OCI-LY7 (cell line): ENCODE measurements at regions not wholly inside any gene's neighbourhood (a gene's known extent, or its start where the extent isn't known, plus 50 kb on each side); places are given as distances from the start of the nearest gene placed in this dataset.

ENCODE experiments used
- BruUV-seq: library from RNA; stranded (reverse); fragments of 400-500 nt; replicated peaks from 2 replicates; lab custom pipeline; 2021; lab: Mats Ljungman, UMichigan
- CTCF ChIA-PET: fragments of 300-600 bp; sonication (Branson Sonifier 250); formaldehyde crosslinking; loops from one replicate; lab custom pipeline; 2022; ENCODE audit warnings: antibody characterized with exemption; ENCODE audit not compliant: unreplicated experiment; lab: Charles Lee
- POLR2A ChIA-PET: fragments of 300-600 bp; sonication (Branson Sonifier 250); formaldehyde crosslinking; loops from one replicate; lab custom pipeline; 2022; ENCODE audit warnings: antibody characterized with exemption; lab: Charles Lee
- DNase-seq: peaks from one replicate; pipeline ENCODE4 v3.0.0-alpha.2; 2015; ENCODE audit warnings: low spot score
- H2AFZ ChIP-seq: fragments of 200-600 bp; sonication (generic), shearing (Covaris generic); 2 replicates; pipeline ENCODE4 v1.6.1; 2014; ENCODE audit warnings: mild to moderate bottlenecking, antibody characterized with exemption, low read length, moderate library complexity
- H3K27ac ChIP-seq: fragments of 200-600 bp; sonication (generic); 2 replicates; pipeline ENCODE4 v1.5.1; 2014; ENCODE audit warnings: mixed run types, low read depth, mild to moderate bottlenecking, moderate library complexity, low read length, inconsistent platforms; ENCODE audit not compliant: poor library complexity, severe bottlenecking
- H3K36me3 ChIP-seq: fragments of 200-600 bp; sonication (generic); 2 replicates; pipeline ENCODE4 v1.6.1; 2014; ENCODE audit warnings: mild to moderate bottlenecking, antibody characterized with exemption, low read length, moderate library complexity, mixed read lengths; ENCODE audit not compliant: insufficient read depth
- H3K4me1 ChIP-seq: fragments of 200-600 bp; sonication (generic); 2 replicates; pipeline ENCODE4 v1.5.1; 2014; ENCODE audit warnings: mild to moderate bottlenecking, low read length; ENCODE audit not compliant: insufficient read depth, poor library complexity, severe bottlenecking
- H3K4me2 ChIP-seq: fragments of 200-600 bp; sonication (generic); 2 replicates; pipeline ENCODE4 v1.6.1; 2014; ENCODE audit warnings: mild to moderate bottlenecking, low read length
- H3K4me3 ChIP-seq: fragments of 200-600 bp; sonication (generic); 2 replicates; pipeline ENCODE4 v1.5.1; 2014; ENCODE audit warnings: mild to moderate bottlenecking, low read depth, low read length; ENCODE audit not compliant: poor library complexity, severe bottlenecking
- H3K79me2 ChIP-seq: fragments of 200-600 bp; sonication (generic); 2 replicates; pipeline ENCODE4 v1.6.1; 2016; ENCODE audit warnings: low read depth, mild to moderate bottlenecking, low read length, moderate library complexity, mixed read lengths; ENCODE audit not compliant: insufficient read depth
- H3K9me2 ChIP-seq: fragments of 200-600 bp; sonication (generic); 2 replicates; pipeline ENCODE4 v1.6.1; 2016; ENCODE audit warnings: mild to moderate bottlenecking, low read length, mixed read lengths; ENCODE audit not compliant: insufficient read depth
- H3K9me3 ChIP-seq: fragments of 200-600 bp; sonication (generic); 2 replicates; pipeline ENCODE4 v1.6.1; 2014; ENCODE audit warnings: mild to moderate bottlenecking, mixed run types, low read length, mixed read lengths
- H4K20me1 ChIP-seq: fragments of 200-600 bp; sonication (generic); 2 replicates; pipeline ENCODE4 v1.6.1; 2014; ENCODE audit warnings: mild to moderate bottlenecking, antibody characterized with exemption, low read length, moderate library complexity, mixed read lengths; ENCODE audit not compliant: insufficient read depth
- EZH2phosphoT487 ChIP-seq: fragments of 200-600 bp; sonication (generic); IDR thresholded peaks from 2 replicates; pipeline ENCODE4 v1.6.1; 2018; ENCODE audit warnings: low read depth, borderline replicate concordance, mild to moderate bottlenecking, mixed run types, antibody characterized with exemption, low read length, moderate library complexity, mixed read lengths
- intact Hi-C: fragments of 100-400 bp; cut with micrococcal nuclease; formaldehyde crosslinking; loops from one replicate; pipeline ENCODE4 v1.10.0; 2022; ENCODE audit not compliant: unreplicated experiment
- TF ChIP-seq, protein P1 (sequence below): fragments of 200-600 bp; sonication (generic); conservative IDR thresholded peaks from 2 replicates; pipeline ENCODE4 v1.5.1; 2014; ENCODE audit warnings: mild to moderate bottlenecking, antibody characterized with exemption, low read length, moderate library complexity, mixed read lengths

DNA sequence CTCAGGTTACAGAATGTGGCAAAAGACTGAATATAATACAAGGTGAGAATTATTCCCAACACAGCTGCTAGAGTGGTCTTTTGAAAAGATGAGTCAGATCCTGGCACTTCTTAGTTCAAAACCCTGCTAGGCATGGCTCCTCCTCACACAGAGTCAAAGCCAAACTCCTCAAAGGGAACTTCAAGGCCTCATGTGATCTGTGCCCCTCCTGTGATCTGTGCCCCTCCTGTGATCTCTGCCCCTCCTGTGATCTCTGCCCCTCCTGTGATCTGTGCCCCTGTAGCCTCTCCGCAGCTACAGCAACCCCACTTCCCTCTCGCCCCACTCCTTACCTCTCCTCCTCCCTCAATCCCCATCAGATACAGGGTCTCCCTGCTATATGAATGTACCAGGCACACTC lies 525.5 kb upstream of the CCNG1 start:
- DNase-seq, result no peak
- Histone ChIP-seq H3K9me2 (no peaks in the 10 kb centered on the region), H3K36me3 (no peaks in the 10 kb centered on the region), H3K79me2 (no peaks in the 10 kb centered on the region), H4K20me1 (no peaks in the 10 kb centered on the region), H3K9me3 (no peaks in the 10 kb centered on the region), H3K4me3 (no peak overlapping the region), H3K4me1 (no peaks in the 10 kb centered on the region), H3K27ac (no peak overlapping the region), H2AFZ (no peak overlapping the region), H3K4me2 (no peak overlapping the region)
- TF ChIP-seq, protein P1, sequence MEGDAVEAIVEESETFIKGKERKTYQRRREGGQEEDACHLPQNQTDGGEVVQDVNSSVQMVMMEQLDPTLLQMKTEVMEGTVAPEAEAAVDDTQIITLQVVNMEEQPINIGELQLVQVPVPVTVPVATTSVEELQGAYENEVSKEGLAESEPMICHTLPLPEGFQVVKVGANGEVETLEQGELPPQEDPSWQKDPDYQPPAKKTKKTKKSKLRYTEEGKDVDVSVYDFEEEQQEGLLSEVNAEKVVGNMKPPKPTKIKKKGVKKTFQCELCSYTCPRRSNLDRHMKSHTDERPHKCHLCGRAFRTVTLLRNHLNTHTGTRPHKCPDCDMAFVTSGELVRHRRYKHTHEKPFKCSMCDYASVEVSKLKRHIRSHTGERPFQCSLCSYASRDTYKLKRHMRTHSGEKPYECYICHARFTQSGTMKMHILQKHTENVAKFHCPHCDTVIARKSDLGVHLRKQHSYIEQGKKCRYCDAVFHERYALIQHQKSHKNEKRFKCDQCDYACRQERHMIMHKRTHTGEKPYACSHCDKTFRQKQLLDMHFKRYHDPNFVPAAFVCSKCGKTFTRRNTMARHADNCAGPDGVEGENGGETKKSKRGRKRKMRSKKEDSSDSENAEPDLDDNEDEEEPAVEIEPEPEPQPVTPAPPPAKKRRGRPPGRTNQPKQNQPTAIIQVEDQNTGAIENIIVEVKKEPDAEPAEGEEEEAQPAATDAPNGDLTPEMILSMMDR, result no peak
- TF ChIP-seq EZH2phosphoT487, result no peak
- ChIA-PET CTCF (no interaction called here), POLR2A (no interaction called here)
- intact Hi-C loops, result no loop called here
- BruUV-seq, result no TSS peak

DNA sequence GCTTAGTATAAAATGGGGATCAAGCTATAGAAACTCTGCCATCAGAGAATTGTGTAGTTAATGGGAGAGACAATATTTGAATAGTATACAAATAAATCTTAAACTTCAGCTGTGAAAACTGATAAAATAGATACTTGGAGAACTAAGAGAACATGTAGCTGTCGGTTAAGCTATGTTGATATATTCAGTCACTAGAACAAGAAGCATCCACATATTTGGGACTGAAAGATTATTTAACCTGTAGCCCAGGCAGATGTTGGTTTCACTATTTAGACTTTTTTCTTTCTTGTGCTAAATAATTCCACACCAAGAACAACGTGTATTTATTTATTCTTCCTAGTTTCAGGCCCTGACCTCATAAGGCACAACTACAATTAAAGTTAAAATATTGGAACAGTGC lies 521.0 kb upstream of the CCNG1 start:
- ChIA-PET POLR2A (no interaction called here), CTCF (no interaction called here)
- H2AFZ ChIP-seq, result no peak overlapping the region
- H3K4me3 ChIP-seq, result no peak overlapping the region
- H3K27ac ChIP-seq, result no peak overlapping the region
- DNase-seq, result no peak
- H3K79me2 ChIP-seq, result no peaks in the 10 kb centered on the region
- intact Hi-C loops, result no loop called here
- no peaks in the 10 kb centered on the region for H4K20me1 ChIP-seq
- no peak overlapping the region for H3K4me2 ChIP-seq
- no peaks in the 10 kb centered on the region for H3K4me1 ChIP-seq
- no peaks in the 10 kb centered on the region for H3K9me3 ChIP-seq
- no peaks in the 10 kb centered on the region for H3K36me3 ChIP-seq
- no peaks in the 10 kb centered on the region for H3K9me2 ChIP-seq
- BruUV-seq, result no TSS peak
- TF ChIP-seq, protein P1, result no peak
- no peak for TF ChIP-seq EZH2phosphoT487

DNA sequence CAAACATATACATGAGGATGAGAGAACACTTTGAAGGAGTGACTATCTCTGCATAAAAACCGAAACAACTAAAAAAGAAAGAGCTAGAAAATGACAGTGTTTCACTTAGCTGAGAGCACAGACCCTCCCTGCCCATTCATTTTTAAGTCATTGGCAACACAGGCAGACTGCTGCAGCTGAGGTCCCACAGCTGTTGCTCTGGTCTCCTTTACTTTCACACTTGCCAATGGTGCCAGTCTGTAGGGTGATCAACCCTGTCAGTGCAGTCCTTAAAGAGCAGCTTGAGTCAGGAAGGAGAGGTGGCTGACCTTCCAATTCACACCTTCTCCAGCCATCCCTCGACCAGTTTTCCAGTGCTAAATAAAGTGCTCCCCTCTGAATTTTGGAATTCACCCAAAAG lies 508.3 kb upstream of the CCNG1 start:
- no peak overlapping the region for H2AFZ ChIP-seq
- DNase-seq, result no peak
- intact Hi-C loops, result no loop called here
- CTCF ChIA-PET, result no interaction called here
- H3K79me2 ChIP-seq, result no peaks in the 10 kb centered on the region
- H4K20me1 ChIP-seq, result no peaks in the 10 kb centered on the region
- H3K9me3 ChIP-seq, result no peaks in the 10 kb centered on the region
- H3K4me1 ChIP-seq, result no peaks in the 10 kb centered on the region
- BruUV-seq, result no TSS peak
- no peak overlapping the region for H3K27ac ChIP-seq
- no peaks in the 10 kb centered on the region for H3K36me3 ChIP-seq
- no peaks in the 10 kb centered on the region for H3K9me2 ChIP-seq
- no peak overlapping the region for H3K4me3 ChIP-seq
- no peak overlapping the region for H3K4me2 ChIP-seq
- TF ChIP-seq, protein P1, result no peak
- POLR2A ChIA-PET, result no interaction called here
